ENCODE measurements at regions not wholly inside any gene's neighbourhood (a gene's known extent, or its start where the extent isn't known, plus 50 kb on each side); places are given as distances from the start of the nearest gene placed in this dataset.
"Not testable (repeated sequence)": the region's sequence is repeated elsewhere in the genome, so short reads cannot be mapped to it uniquely, and the experiment has no call there.

- H3K4me1 Mint-ChIP-seq; H3K27me3 Mint-ChIP-seq; DNase-seq; CTCF ChIA-PET; H3K4me3 Mint-ChIP-seq; H3K36me3 Mint-ChIP-seq (ENCODE audit: low read depth); H3K27ac Mint-ChIP-seq; POLR2A ChIA-PET: not testable (repeated sequence)
- peaks cover 20% of the 10 kb centered on the region for H3K9me3 Mint-ChIP-seq
Observed at GRCh38 chr3:32042867-32043266, 61.3 kb downstream of the ZNF860 start.

- Mint-ChIP-seq H3K27me3 (no peaks in the 10 kb centered on the region), H3K9me3 (peaks cover 21% of the 10 kb centered on the region), H3K27ac (no peak overlapping the region), H3K4me1 (no peaks in the 10 kb centered on the region), H3K36me3 (ENCODE audit: low read depth) (peaks cover 3% of the 10 kb centered on the region), H3K4me3 (no peak overlapping the region)
- POLR2A ChIA-PET: no interaction called here
- CTCF ChIA-PET: interaction anchor here (1.1 kb wide), 1 partner anchor 26 kb away, joined by 3 read pairs; no protein-coding TSS in a partner anchor
- DNase-seq: no peak
Observed at GRCh38 chr3:32045091-32045915, 61.1 kb upstream of the GPD1L start.

- Mint-ChIP-seq H3K9me3 (peaks cover 21% of the 10 kb centered on the region), H3K27me3 (no peaks in the 10 kb centered on the region), H3K36me3 (ENCODE audit: low read depth) (peaks cover 3% of the 10 kb centered on the region), H3K4me1 (no peaks in the 10 kb centered on the region), H3K27ac (no peak overlapping the region), H3K4me3 (no peak overlapping the region)
- ChIA-PET POLR2A (no interaction called here), CTCF (interaction anchor here (1.1 kb wide), 1 partner anchor 27 kb away, joined by 3 read pairs; no protein-coding TSS in a partner anchor)
- DNase-seq: no peak
Observed at GRCh38 chr3:32046102-32046501, 60.3 kb upstream of the GPD1L start.

GRCh38 chr3:32048487-32049182 is 57.8 kb upstream of the GPD1L start:
- H3K9me3 Mint-ChIP-seq: peaks cover 2% of the 10 kb centered on the region
- no peak for DNase-seq
- CTCF ChIA-PET: no interaction called here
- POLR2A ChIA-PET: no interaction called here
- no peak overlapping the region for H3K4me3 Mint-ChIP-seq
- no peaks in the 10 kb centered on the region for H3K27me3 Mint-ChIP-seq
- H3K27ac Mint-ChIP-seq: no peak overlapping the region
- H3K36me3 Mint-ChIP-seq (ENCODE audit: low read depth): no peaks in the 10 kb centered on the region
- H3K4me1 Mint-ChIP-seq: no peaks in the 10 kb centered on the region

- ChIA-PET POLR2A (no interaction called here), CTCF (no interaction called here)
- Mint-ChIP-seq H3K4me1 (no peaks in the 10 kb centered on the region), H3K36me3 (ENCODE audit: low read depth) (no peaks in the 10 kb centered on the region), H3K27me3 (no peaks in the 10 kb centered on the region), H3K27ac (no peak overlapping the region), H3K4me3 (no peak overlapping the region), H3K9me3 (peaks cover 2% of the 10 kb centered on the region)
- DNase-seq: no peak
Observed at GRCh38 chr3:32049916-32050315, 56.5 kb upstream of the GPD1L start.

- H3K27me3 Mint-ChIP-seq; H3K4me3 Mint-ChIP-seq; DNase-seq; CTCF ChIA-PET; H3K4me1 Mint-ChIP-seq; H3K36me3 Mint-ChIP-seq (ENCODE audit: low read depth); H3K9me3 Mint-ChIP-seq; H3K27ac Mint-ChIP-seq; POLR2A ChIA-PET: not testable (repeated sequence)
Observed at GRCh38 chr3:32052230-32052629, 54.2 kb upstream of the GPD1L start.

- DNase-seq; H3K4me3 Mint-ChIP-seq; H3K27ac Mint-ChIP-seq; H3K9me3 Mint-ChIP-seq; H3K36me3 Mint-ChIP-seq (ENCODE audit: low read depth); CTCF ChIA-PET; H3K27me3 Mint-ChIP-seq; POLR2A ChIA-PET: not testable (repeated sequence)
- H3K4me1 Mint-ChIP-seq: peaks cover 11% of the 10 kb centered on the region
Observed at GRCh38 chr3:32052851-32053250, 53.6 kb upstream of the GPD1L start.

GRCh38 chr3:32056559-32057290 is 49.7 kb upstream of the GPD1L start:
- CTCF ChIA-PET: no interaction called here

More at GRCh38 chr3:32056559-32057290, 49.7 kb upstream of the GPD1L start:
- Mint-ChIP-seq H3K4me3 (no peak overlapping the region), H3K36me3 (ENCODE audit: low read depth) (no peaks in the 10 kb centered on the region), H3K27me3 (no peaks in the 10 kb centered on the region), H3K27ac (no peak overlapping the region), H3K4me1 (peaks cover 11% of the 10 kb centered on the region), H3K9me3 (peaks cover 4% of the 10 kb centered on the region)
- DNase-seq: no peak
- POLR2A ChIA-PET: no interaction called here
